ENCODE measurements at regions not wholly inside any gene's neighbourhood (a gene's known extent, or its start where the extent isn't known, plus 50 kb on each side); places are given as distances from the start of the nearest gene placed in this dataset.

DNA sequence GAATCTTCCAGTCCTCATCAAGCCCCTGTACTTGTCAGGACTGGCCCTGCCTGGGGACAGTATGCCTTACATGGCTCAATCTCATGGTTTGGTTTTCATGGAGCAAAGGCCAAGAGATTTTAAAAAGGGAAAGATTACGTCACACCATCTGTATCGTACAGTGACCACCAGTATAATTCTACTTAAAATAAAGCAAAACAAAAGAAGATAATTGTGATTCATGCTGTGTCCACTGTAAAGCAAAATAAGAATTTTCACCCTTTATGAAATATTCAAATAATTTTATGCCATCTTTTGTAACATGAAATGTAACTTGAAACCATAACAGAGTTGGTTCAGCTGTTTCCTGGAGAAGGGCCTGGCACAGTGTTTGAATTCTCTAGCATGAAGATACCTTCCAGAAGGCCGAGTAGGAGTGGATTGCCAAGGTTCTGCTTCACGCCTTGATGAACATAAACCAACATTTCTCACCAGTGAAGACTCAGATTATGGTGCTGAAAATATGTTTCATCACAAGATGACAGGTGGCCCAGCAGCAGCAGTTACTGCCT, 486.5 kb downstream of the RFPL4B start:
- Mint-ChIP-seq H3K4me3 (no peak overlapping the region), H3K4me1 (no peaks in the 10 kb centered on the region), H3K27ac (no peak overlapping the region), H3K27me3 (no peaks in the 10 kb centered on the region), H3K36me3 (no peaks in the 10 kb centered on the region), H3K9me3 (no peaks in the 10 kb centered on the region)
- Histone ChIP-seq H3K27me3 (replicated peaks in 1 of 2; ENCODE audit: control insufficient read depth in 2 of 2, extremely low read depth in 1 of 2, insufficient read depth in 2 of 2, low read length in 1 of 2) (no peaks in the 10 kb centered on the region), H3K36me3 (ENCODE audit: control insufficient read depth in 2 of 2, extremely low read depth in 1 of 2, insufficient read depth in 1 of 2, low read length in 1 of 2) (no peaks in the 10 kb centered on the region), H3K4me3 (ENCODE audit: control insufficient read depth in 1 of 2, extremely low read depth in 1 of 2, low read length in 1 of 2) (no peak overlapping the region), H3K4me1 (ENCODE audit: control insufficient read depth in 1 of 2, extremely low read depth in 1 of 2, insufficient read depth in 2 of 2, low read length in 2 of 2) (no peaks in the 10 kb centered on the region), H3K9me3 (no peaks in the 10 kb centered on the region), H3K27ac (ENCODE audit: low read length) (no peak overlapping the region)
- no CpG with 5 or more reads among the region's 4 CpGs for WGBS (ENCODE audit: insufficient coverage)
- ChIA-PET CTCF (no interaction called here), POLR2A (no interaction called here)
- DNase-seq: no peak
- ATAC-seq (replicated peaks in 1 of 4): no peak

- CTCF ChIA-PET: no interaction called here
- no peaks in the 10 kb centered on the region for H3K36me3 Mint-ChIP-seq
- WGBS (ENCODE audit: insufficient coverage): 93% methylated on average over 2 of the region's 3 CpGs
- ATAC-seq (replicated peaks in 1 of 4) (no peak), DNase-seq (no peak)
- H3K4me1 ChIP-seq (ENCODE audit: control insufficient read depth in 1 of 2, extremely low read depth in 1 of 2, insufficient read depth in 2 of 2, low read length in 2 of 2): no peaks in the 10 kb centered on the region
- no peaks in the 10 kb centered on the region for H3K27me3 ChIP-seq (replicated peaks in 1 of 2; ENCODE audit: control insufficient read depth in 2 of 2, extremely low read depth in 1 of 2, insufficient read depth in 2 of 2, low read length in 1 of 2)
- H3K27ac ChIP-seq (ENCODE audit: low read length): no peak overlapping the region
- H3K9me3 Mint-ChIP-seq: no peaks in the 10 kb centered on the region
- no peak overlapping the region for H3K4me3 ChIP-seq (ENCODE audit: control insufficient read depth in 1 of 2, extremely low read depth in 1 of 2, low read length in 1 of 2)
- POLR2A ChIA-PET: no interaction called here
- no peaks in the 10 kb centered on the region for H3K27me3 Mint-ChIP-seq
- no peak overlapping the region for H3K4me3 Mint-ChIP-seq
- no peaks in the 10 kb centered on the region for H3K9me3 ChIP-seq
- H3K4me1 Mint-ChIP-seq: no peaks in the 10 kb centered on the region
- H3K27ac Mint-ChIP-seq: no peak overlapping the region
- no peaks in the 10 kb centered on the region for H3K36me3 ChIP-seq (ENCODE audit: control insufficient read depth in 2 of 2, extremely low read depth in 1 of 2, insufficient read depth in 1 of 2, low read length in 1 of 2)
Observed at GRCh38 chr6:112835078-112835477, 487.9 kb downstream of the RFPL4B start.

DNA sequence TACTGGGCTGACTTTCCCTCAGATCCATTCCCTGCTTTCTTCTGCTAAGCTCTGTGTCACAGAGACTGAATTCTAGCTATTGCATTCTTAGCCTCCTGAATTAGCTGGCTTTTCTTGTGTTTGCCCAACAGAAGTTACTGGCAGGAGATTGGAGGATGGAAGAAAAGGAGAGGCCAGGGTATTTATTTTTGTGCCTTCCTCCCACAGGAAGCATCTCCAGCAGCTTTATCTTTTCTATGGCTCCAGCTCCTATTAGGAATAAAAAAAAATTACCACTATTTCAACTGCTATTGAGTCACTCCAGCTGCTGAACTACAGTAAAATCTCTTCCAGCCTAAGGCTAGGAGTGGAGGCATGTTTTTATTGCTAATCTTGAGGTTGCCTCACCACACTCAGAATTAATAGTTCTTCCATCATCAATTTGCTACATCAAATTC, 492.4 kb downstream of the RFPL4B start:
- no peak overlapping the region for H3K27ac Mint-ChIP-seq
- CTCF ChIA-PET: no interaction called here
- no peak for ATAC-seq (replicated peaks in 1 of 4)

DNA sequence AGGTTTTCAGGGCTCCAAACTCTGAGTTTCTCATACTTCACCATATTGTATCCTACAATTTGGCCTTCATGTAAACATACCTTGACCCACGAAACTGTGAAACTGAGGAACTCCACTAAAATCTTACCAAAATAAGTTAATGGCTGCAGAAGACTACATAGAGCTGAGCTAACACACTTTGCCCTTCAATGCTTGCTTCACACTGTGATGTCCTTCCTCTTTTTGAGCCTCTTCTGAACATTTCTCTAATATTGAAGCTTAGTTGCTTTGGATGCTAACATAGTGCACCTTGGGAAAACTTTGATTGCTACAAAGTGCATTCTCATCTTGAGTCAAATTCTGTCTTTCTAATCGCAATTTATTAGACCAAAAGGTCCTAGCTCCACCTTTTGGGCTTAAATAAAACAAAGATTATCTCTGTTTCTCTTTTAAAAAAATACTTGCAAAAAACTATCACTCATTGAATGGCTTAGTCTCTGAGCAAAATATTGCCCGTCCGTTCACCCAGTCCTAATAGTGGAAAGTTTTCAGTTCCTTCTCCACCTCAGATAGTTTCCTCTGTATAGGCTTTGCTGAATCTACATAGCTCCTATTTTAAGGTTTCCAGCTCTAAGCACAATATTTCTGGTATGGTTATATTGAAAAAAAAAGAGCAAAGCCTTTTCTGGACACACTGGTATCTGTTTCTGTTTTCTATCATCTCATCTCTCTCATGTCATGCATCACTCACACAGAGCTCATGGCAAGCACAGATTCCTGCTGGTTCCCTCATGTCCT, 494.6 kb downstream of the RFPL4B start:
- ChIA-PET CTCF (interaction anchor here (0.6 to 0.9 kb wide), 2 partner anchors 21 to 451 kb away, joined by 3 read pairs; no protein-coding TSS in a partner anchor), POLR2A (no interaction called here)
- Mint-ChIP-seq H3K27me3 (no peaks in the 10 kb centered on the region), H3K9me3 (peaks cover 0 to 15% (median 6%) of the 10 kb centered on the region in 3 donors), H3K36me3 (no peaks in the 10 kb centered on the region), H3K27ac (no peak overlapping the region), H3K4me3 (no peak overlapping the region), H3K4me1 (no peaks in the 10 kb centered on the region)
- Histone ChIP-seq H3K27me3 (replicated peaks in 1 of 2; ENCODE audit: control insufficient read depth in 2 of 2, extremely low read depth in 1 of 2, insufficient read depth in 2 of 2, low read length in 1 of 2) (no peaks in the 10 kb centered on the region), H3K27ac (ENCODE audit: low read length) (no peak overlapping the region), H3K9me3 (no peaks in the 10 kb centered on the region), H3K4me1 (ENCODE audit: control insufficient read depth in 1 of 2, extremely low read depth in 1 of 2, insufficient read depth in 2 of 2, low read length in 2 of 2) (no peaks in the 10 kb centered on the region), H3K4me3 (ENCODE audit: control insufficient read depth in 1 of 2, extremely low read depth in 1 of 2, low read length in 1 of 2) (no peak overlapping the region), H3K36me3 (ENCODE audit: control insufficient read depth in 2 of 2, extremely low read depth in 1 of 2, insufficient read depth in 1 of 2, low read length in 1 of 2) (no peaks in the 10 kb centered on the region)
- no peak for ATAC-seq (replicated peaks in 1 of 4)
- 38% methylated on average over 1 of the region's 4 CpGs for WGBS (ENCODE audit: insufficient coverage)
- DNase-seq: no peak

More for the DNA sequence above, 492.4 kb downstream of the RFPL4B start:
- no peaks in the 10 kb centered on the region for H3K36me3 Mint-ChIP-seq
- H3K4me1 Mint-ChIP-seq: no peaks in the 10 kb centered on the region
- Histone ChIP-seq H3K36me3 (ENCODE audit: control insufficient read depth in 2 of 2, extremely low read depth in 1 of 2, insufficient read depth in 1 of 2, low read length in 1 of 2) (no peaks in the 10 kb centered on the region), H3K4me1 (ENCODE audit: control insufficient read depth in 1 of 2, extremely low read depth in 1 of 2, insufficient read depth in 2 of 2, low read length in 2 of 2) (no peaks in the 10 kb centered on the region), H3K27ac (ENCODE audit: low read length) (no peak overlapping the region), H3K9me3 (no peaks in the 10 kb centered on the region), H3K4me3 (ENCODE audit: control insufficient read depth in 1 of 2, extremely low read depth in 1 of 2, low read length in 1 of 2) (no peak overlapping the region), H3K27me3 (replicated peaks in 1 of 2; ENCODE audit: control insufficient read depth in 2 of 2, extremely low read depth in 1 of 2, insufficient read depth in 2 of 2, low read length in 1 of 2) (no peaks in the 10 kb centered on the region)
- DNase-seq: no peak
- no peak overlapping the region for H3K4me3 Mint-ChIP-seq
- H3K9me3 Mint-ChIP-seq: peaks cover 0 to 15% (median under 1%) of the 10 kb centered on the region in 3 donors
- POLR2A ChIA-PET: no interaction called here
- no peaks in the 10 kb centered on the region for H3K27me3 Mint-ChIP-seq

- no peak for ATAC-seq (replicated peaks in 1 of 4)
- ChIA-PET CTCF (no interaction called here), POLR2A (no interaction called here)
- Mint-ChIP-seq H3K9me3 (peaks cover 0 to 15% (median 6%) of the 10 kb centered on the region in 3 donors), H3K36me3 (no peaks in the 10 kb centered on the region), H3K27ac (no peak overlapping the region), H3K27me3 (no peaks in the 10 kb centered on the region), H3K4me1 (no peaks in the 10 kb centered on the region), H3K4me3 (no peak overlapping the region)
- no peaks in the 10 kb centered on the region for H3K9me3 ChIP-seq
- no peak overlapping the region for H3K27ac ChIP-seq (ENCODE audit: low read length)
- no peak overlapping the region for H3K4me3 ChIP-seq (ENCODE audit: control insufficient read depth in 1 of 2, extremely low read depth in 1 of 2, low read length in 1 of 2)
- H3K27me3 ChIP-seq (replicated peaks in 1 of 2; ENCODE audit: control insufficient read depth in 2 of 2, extremely low read depth in 1 of 2, insufficient read depth in 2 of 2, low read length in 1 of 2): no peaks in the 10 kb centered on the region
- H3K4me1 ChIP-seq (ENCODE audit: control insufficient read depth in 1 of 2, extremely low read depth in 1 of 2, insufficient read depth in 2 of 2, low read length in 2 of 2): no peaks in the 10 kb centered on the region
- no peaks in the 10 kb centered on the region for H3K36me3 ChIP-seq (ENCODE audit: control insufficient read depth in 2 of 2, extremely low read depth in 1 of 2, insufficient read depth in 1 of 2, low read length in 1 of 2)
- no peak for DNase-seq
Observed at GRCh38 chr6:112842330-112842685, 495.2 kb downstream of the RFPL4B start.

- no peaks in the 10 kb centered on the region for H3K9me3 ChIP-seq
- ChIA-PET CTCF (no interaction called here), POLR2A (no interaction called here)
- no peak overlapping the region for H3K4me3 ChIP-seq (ENCODE audit: control insufficient read depth in 1 of 2, extremely low read depth in 1 of 2, low read length in 1 of 2)
- no peak overlapping the region for H3K4me3 Mint-ChIP-seq
- H3K27ac ChIP-seq (ENCODE audit: low read length): no peak overlapping the region
- H3K4me1 Mint-ChIP-seq: no peaks in the 10 kb centered on the region
- ATAC-seq (replicated peaks in 1 of 4): no peak
- no peaks in the 10 kb centered on the region for H3K27me3 Mint-ChIP-seq
- H3K9me3 Mint-ChIP-seq: peaks cover 2 to 12% (median 6%) of the 10 kb centered on the region in 3 donors
- DNase-seq: no peak
- 82% methylated on average over 2 of the region's 3 CpGs for WGBS (ENCODE audit: insufficient coverage)
- H3K36me3 Mint-ChIP-seq: no peaks in the 10 kb centered on the region
- no peaks in the 10 kb centered on the region for H3K4me1 ChIP-seq (ENCODE audit: control insufficient read depth in 1 of 2, extremely low read depth in 1 of 2, insufficient read depth in 2 of 2, low read length in 2 of 2)
- H3K27ac Mint-ChIP-seq: no peak overlapping the region
- H3K27me3 ChIP-seq (replicated peaks in 1 of 2; ENCODE audit: control insufficient read depth in 2 of 2, extremely low read depth in 1 of 2, insufficient read depth in 2 of 2, low read length in 1 of 2): no peaks in the 10 kb centered on the region
- H3K36me3 ChIP-seq (ENCODE audit: control insufficient read depth in 2 of 2, extremely low read depth in 1 of 2, insufficient read depth in 1 of 2, low read length in 1 of 2): no peaks in the 10 kb centered on the region
Observed at GRCh38 chr6:112846681-112847080, 499.6 kb downstream of the RFPL4B start.

DNA sequence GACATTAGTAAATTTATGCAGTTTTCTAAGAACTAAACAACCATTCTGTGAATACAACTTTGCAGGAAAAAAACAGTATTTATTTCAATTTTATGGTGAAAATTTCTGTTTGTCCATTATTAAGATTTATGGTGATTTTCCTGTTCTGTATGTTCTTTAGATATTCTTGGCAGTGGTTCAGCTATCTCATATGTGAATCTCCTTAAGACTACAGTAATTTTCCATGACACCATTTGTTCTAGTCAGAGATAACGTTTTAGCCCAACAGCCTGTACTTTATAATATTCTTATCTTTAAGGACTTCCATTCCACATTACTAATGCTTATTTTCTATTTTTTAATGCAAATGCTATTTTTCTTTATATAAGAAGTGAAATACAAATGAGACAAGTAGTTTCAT, 504.0 kb downstream of the RFPL4B start:
- H3K4me1 Mint-ChIP-seq: no peaks in the 10 kb centered on the region
- Histone ChIP-seq H3K4me3 (ENCODE audit: control insufficient read depth in 1 of 2, extremely low read depth in 1 of 2, low read length in 1 of 2) (no peak overlapping the region), H3K9me3 (no peaks in the 10 kb centered on the region), H3K27ac (ENCODE audit: low read length) (no peak overlapping the region), H3K4me1 (ENCODE audit: control insufficient read depth in 1 of 2, extremely low read depth in 1 of 2, insufficient read depth in 2 of 2, low read length in 2 of 2) (no peaks in the 10 kb centered on the region), H3K36me3 (ENCODE audit: control insufficient read depth in 2 of 2, extremely low read depth in 1 of 2, insufficient read depth in 1 of 2, low read length in 1 of 2) (no peaks in the 10 kb centered on the region), H3K27me3 (replicated peaks in 1 of 2; ENCODE audit: control insufficient read depth in 2 of 2, extremely low read depth in 1 of 2, insufficient read depth in 2 of 2, low read length in 1 of 2) (no peaks in the 10 kb centered on the region)
- ChIA-PET CTCF (no interaction called here), POLR2A (no interaction called here)
- no peaks in the 10 kb centered on the region for H3K36me3 Mint-ChIP-seq
- peaks cover 0 to 2% (median 0%) of the 10 kb centered on the region in 3 donors for H3K9me3 Mint-ChIP-seq
- no peak overlapping the region for H3K27ac Mint-ChIP-seq
- H3K4me3 Mint-ChIP-seq: no peak overlapping the region
- no CpG with 5 or more reads among the region's 1 CpG for WGBS (ENCODE audit: insufficient coverage)
- no peaks in the 10 kb centered on the region for H3K27me3 Mint-ChIP-seq
- DNase-seq (no peak), ATAC-seq (replicated peaks in 1 of 4) (no peak)
